HG03095 (cell line): ENCODE measurements at regions not wholly inside any gene's neighbourhood (a gene's known extent, or its start where the extent isn't known, plus 50 kb on each side); places are given as distances from the start of the nearest gene placed in this dataset.

Experiments
- ATAC-seq: cut with Tn5 transposase; IDR thresholded peaks from one replicate; pipeline ENCODE4 v1.9.1; 2021; ENCODE audit warnings: moderate library complexity; ENCODE audit not compliant: unreplicated experiment

GRCh38 chr3:162764051-162764807, 1267.6 kb downstream of the OTOL1 start:
- no peak for ATAC-seq

DNA sequence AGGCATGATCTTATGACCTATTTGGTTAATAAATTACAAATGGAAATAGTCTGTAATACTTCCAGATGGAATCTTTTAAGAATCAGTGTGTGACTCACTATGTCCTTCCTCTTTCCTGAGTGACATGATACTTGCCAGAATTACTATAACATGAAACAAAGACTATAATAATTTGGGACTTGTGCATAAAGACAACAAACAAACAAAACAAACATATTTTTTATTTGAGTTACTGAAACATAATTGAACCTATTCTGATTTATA, 1268.1 kb downstream of the OTOL1 start:
- no peak for ATAC-seq

- ATAC-seq = no peak
These were observed 1268.9 kb downstream of the OTOL1 start for GRCh38 chr3:162765524-162765923.

DNA sequence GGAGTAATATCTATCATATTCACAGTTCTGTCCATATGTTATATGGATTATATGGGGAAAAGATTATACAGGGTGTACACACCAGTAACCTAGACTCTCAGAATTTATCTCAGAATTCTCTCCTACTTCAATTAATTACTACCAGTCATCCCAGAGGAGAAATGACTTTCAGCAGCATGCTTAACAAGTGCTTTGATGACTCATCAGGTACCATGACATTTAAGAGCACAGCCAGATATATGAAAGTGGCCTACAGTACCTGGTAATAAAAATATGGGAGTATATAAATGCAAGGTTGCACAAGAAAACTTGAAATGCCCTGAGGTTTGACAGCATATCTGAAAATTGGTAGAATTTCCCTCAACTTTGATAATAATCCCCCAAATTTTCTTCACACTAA, 1273.0 kb downstream of the OTOL1 start:
- no peak for ATAC-seq

- ATAC-seq = no peak
These were observed 1273.9 kb downstream of the OTOL1 start for GRCh38 chr3:162770551-162770950.

DNA sequence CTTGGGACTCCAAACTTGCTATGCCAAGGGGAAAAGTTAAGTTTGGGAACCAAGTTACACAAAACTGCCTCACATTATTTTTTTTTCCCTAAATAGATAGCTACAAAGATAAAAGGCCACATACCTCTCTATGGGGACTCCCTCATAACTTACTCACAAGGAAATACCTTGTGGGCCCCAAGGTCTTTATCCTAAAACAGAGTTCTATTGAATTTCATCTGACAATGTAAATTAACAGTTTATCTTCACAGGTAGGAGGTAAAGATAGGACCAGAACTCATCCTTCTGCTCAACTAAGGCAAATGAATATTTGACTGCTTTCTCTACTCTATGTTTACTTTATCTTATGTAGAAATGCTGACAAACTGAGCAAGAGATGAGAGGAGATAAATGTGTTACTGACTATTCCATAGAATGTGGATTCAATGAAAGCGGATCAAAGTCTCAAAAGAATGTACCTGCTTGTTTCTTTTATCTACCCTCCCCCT, 1278.0 kb downstream of the OTOL1 start:
- ATAC-seq = no peak

DNA sequence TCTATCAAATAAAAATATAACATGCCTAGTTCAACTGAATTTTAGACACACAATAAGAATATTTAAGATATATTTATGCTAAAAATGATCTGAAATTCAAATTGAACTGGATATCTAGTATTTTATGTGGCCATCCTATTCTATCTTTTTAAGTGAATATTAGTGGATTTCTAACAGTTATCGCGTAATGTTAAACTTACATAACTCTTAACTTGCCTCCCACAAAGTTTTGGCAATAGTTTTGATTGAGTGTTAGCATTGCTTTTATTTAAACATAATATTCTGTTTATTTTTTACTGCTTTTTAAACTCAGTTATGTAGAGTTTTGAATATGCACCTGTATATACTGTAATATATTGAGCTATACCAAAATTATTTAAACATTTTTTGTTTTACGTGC, 1279.5 kb downstream of the OTOL1 start:
- ATAC-seq = no peak

GRCh38 chr3:162777118-162777517, 1280.5 kb downstream of the OTOL1 start:
- no peak for ATAC-seq

DNA sequence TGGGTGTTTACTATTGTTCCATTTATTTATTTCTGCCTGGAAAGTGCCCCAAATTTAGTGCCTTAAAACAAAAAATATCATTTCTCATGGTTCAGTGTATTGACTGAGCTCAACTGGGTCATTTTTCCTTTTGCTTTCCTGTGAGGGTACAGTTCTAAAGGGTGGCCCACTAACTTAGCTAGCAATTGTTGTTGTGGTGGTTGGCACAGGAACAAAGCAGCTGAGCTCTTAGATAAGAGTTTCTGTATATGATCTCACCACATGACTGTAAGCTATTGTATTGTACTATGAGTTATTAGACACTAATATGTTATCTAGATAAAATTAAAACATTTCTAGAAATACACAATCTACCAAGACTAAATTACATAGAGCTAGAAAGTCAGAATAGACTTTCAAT, 1283.7 kb downstream of the OTOL1 start:
- no peak for ATAC-seq

DNA sequence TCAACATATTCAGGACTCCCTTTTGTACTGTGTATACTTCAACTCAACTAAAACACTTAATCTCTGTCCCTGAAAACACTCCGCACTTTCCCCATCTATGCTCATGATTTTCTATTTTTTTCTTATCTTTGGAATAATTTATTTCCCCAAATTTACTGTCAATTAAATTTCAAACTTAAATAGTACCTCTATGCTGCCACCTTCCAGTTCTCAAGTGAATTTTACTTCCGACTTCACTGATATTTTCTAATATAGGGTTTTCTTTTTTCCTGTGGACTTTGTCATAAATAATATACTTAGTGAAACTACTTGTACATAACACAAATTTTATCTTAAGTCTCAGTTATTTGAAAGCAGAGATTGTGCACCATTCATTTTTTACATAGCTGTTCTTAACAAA, 1303.3 kb downstream of the OTOL1 start:
- ATAC-seq = no peak

- no peak for ATAC-seq
These were observed 1305.8 kb downstream of the OTOL1 start for GRCh38 chr3:162802228-162802965.

DNA sequence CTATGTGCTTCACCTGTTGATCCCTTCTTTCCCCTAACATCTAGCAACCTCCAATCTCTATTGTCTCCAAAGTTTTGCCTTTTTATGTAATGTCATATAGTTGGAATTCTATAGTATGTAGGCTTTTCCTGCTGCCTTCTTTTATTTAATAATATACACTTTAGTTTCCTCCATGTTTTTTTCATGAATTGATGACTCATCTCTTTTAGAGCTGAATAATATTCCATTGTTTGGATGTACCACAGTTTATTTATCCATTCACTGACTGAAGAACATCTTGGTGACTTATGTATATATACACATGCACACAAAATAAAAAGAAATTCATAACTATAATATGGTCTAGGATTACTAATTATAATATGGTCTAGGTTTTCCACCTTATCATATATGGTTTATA, 1314.2 kb downstream of the OTOL1 start:
- ATAC-seq = no peak

DNA sequence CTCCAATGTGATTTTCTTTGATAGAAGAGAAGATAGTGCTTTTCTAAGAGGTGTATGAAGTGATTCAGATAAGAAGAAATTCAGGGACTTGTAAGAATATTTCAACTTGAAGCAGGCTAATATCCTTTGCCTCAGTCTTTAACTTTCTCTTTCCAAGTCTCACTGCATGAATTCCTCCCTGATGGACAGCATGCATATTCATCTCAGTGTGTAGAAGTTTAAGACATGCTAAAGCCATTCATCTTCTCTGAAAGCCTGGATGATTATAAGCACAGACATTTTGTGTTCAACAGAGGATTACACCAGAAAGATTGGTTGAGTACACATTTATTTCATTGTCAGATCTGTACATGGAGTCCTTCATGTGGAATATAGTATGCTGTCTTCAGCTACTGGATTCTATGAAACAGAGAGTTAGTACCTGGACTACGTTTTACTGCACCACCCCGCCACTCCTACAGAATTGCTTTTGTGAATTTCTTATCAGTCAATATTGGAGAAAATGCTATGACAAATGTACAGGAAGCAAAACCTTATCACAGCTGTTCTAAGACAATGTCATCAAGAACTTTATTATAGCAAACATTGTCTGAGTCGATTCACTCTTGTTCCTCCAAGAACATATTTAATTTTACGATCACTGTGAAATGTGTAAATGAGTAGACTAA, 1346.1 kb downstream of the OTOL1 start:
- ATAC-seq = no peak

GRCh38 chr3:162845918-162846317, 1349.3 kb downstream of the OTOL1 start:
- no peak for ATAC-seq

DNA sequence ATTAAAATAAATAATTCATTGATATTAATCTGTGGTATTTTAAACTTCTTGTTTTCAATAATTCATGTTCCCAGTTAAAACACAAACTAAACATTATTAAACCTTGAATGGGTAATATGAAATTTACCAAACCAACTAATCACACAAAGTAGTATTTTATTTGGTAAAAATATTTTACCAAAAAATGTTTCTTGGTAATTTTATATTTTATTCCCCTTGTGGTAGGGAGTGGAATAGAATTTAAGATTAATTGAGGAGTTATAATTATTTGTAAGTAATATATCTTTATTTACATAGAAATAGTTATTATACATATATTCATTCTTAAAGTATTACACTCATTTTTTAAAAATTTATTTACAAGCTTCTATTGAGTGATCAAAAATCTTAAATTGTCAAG, 1350.9 kb downstream of the OTOL1 start:
- no peak for ATAC-seq

GRCh38 chr3:162863579-162863978, 1367.0 kb downstream of the OTOL1 start:
- ATAC-seq = no peak

DNA sequence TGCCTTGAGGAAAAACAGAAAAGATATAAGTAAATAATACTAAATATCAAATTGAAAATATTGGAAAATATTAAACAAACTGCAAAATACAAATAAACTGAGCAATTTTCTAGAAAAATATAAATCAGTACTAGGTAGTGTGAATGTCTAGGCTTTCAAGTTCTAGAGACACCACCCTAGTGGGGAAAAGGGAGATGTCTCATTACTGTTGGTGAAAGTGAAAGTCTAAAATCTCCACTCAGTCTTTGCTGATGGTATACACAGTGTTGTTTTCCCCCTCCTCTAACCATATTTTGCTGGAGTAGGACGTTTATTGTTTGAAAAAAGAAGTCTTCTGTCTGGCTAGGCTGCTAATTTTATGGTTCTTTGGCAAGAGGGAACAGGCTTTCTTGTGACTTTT, 1368.9 kb downstream of the OTOL1 start:
- no peak for ATAC-seq

DNA sequence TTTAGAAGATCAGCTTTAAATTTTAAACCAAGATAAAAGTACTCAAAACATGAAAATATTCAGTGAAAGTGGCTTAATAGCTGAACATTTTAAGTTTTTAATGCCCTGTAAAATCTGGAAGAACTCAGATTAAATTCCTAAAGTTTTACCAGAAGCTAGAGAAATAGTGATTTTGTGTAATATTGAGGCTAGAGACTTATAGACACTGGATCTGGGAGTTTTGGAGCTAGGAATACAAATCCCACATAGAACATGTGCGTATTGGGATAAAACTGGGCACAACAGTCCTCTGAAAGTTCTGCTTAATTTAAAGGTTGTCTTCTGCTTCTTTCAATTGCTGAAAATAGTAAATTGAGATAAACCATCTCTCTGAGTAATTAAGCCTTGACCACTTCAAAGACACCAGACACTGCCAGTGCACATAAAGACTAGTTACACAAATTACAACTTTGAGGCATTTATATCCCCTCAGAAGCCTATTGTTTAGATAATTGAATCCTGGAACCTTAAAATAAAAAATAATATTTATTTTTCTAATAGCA, 1382.5 kb downstream of the OTOL1 start:
- ATAC-seq = no peak

DNA sequence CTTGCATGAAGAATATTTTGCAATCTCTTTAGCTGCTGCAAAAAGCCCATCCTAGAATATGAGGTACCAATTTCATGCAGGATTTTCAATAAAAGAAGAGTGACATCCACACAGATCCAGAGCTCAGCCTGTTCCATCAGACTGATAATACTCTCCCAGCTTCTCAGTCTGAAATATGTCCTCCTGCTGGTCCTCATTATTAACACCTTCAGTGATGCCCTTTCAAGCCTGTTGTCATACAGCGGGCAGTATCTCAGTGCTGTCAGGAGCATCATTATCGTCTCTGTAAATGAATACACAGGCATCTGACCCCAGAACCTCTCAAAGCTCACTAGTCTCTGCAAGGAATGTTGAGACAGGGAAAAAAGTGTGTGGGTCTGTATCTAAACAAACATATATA, 1387.8 kb downstream of the OTOL1 start:
- no peak for ATAC-seq

GRCh38 chr3:162892921-162893793, 1396.5 kb downstream of the OTOL1 start:
- no peak for ATAC-seq

- no peak for ATAC-seq
These were observed 1400.7 kb downstream of the OTOL1 start for GRCh38 chr3:162897291-162897690.
